Posterior vena cava (tissue), 2 donors: ENCODE measurements at regions not wholly inside any gene's neighbourhood (a gene's known extent, or its start where the extent isn't known, plus 50 kb on each side); places are given as distances from the start of the nearest gene placed in this dataset.

Experiments
- DNase-seq: peaks from one replicate; pipeline ENCODE4 v3.0.0-alpha.2; 2020; ENCODE audit warnings: low spot score
- intact Hi-C, 2 donors: fragments of 100-400 bp; cut with DNase I; formaldehyde crosslinking; loops; one replicate each; pipeline versions ENCODE4 v1.14.1 to v1.14.2; 2022 to 2023
- donor health status: DM: yes; HTN: yes; CAD: no.
- donor health status: DM: yes; HTN: yes; CAD: no.

- DNase-seq = no peak
- intact Hi-C loops = no loop called here
Measured at GRCh38 chr3:190790185-190790584, 72.3 kb downstream of the GMNC start.

GRCh38 chr3:190786898-190787297 is 75.6 kb downstream of the GMNC start:
- intact Hi-C loops = no loop called here
- no peak for DNase-seq

DNA sequence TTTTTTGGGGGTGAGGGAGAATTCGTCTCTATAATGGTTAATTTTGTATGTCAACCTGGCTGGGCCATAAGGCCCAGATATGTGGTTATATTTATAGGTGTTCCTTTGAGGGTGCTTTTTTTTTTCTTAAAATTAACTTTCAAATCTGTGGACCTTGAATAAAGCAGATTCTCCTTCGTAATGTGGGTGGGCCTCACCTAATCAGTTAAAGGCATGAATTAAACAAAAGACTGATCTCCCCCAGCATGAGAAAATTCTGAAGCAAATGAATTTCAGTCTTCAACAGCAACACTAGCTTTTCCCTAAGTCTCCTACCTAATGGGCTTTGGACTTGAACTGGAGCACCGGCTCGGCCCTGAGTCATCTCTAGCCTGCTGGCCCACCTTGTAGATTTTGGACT is 77.4 kb downstream of the GMNC start:
- no peak for DNase-seq
- intact Hi-C loops = no loop called here

DNA sequence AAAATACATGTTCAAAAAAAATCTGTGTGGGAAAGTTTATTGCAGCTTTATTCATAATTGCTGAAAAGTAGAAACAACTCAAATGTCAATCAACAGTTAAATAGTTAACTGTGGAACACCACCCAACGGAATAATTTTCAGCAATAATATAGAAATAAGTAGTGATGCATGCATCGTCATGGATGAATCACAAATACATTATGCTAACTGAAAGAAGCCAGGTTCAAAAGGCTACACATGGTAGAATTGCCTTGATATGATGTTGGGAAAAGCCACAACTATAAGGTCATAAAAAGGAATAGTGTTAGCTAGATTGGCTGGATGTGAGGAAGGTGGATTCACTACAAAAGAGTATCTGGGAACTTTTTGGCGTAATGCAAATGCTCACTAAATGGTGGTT is 82.0 kb downstream of the GMNC start:
- no peak for DNase-seq
- intact Hi-C loops = no loop called here

DNA sequence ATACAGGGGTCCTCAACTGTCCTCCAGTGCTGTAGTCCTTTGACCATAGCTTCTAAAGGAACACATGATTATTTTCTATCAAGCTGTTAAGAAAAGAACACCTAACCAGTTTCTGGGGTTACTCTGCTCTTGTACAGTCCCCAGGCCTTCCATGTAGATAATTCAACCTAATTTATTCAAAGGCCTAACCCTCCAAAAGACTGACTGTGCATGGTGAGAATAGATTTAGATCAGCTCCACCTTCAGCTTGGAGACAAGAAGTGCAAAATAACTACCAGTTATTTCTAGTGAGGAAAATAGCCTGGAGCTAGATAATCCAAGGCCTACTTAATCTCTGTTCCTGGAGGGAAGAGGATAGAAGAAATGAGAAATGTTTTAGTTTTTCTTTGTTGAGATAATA is 87.9 kb downstream of the GMNC start:
- intact Hi-C loops = no loop called here
- DNase-seq = no peak

- no peak for DNase-seq
- intact Hi-C loops = no loop called here
Measured at GRCh38 chr3:190773948-190774347, 88.5 kb downstream of the GMNC start.

DNA sequence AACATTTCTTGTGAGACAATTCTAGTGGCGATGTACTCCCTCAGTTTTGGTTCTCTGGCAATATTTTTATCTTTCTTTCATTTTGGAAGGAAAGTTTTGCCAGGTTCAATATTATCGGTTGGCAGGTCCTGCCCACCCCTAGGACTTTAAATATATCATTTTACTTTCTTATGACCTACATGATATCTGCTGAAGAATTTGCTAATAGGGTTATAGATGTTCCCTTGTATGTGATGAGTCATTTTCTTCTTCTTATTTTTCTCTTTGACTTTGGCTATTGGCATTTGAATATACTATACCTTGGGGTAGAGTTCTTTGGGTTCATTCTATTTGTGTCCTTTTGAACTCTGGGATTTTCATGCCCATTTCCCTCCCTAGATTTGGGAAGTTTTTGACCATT is 89.7 kb downstream of the GMNC start:
- DNase-seq = no peak
- intact Hi-C loops = no loop called here

DNA sequence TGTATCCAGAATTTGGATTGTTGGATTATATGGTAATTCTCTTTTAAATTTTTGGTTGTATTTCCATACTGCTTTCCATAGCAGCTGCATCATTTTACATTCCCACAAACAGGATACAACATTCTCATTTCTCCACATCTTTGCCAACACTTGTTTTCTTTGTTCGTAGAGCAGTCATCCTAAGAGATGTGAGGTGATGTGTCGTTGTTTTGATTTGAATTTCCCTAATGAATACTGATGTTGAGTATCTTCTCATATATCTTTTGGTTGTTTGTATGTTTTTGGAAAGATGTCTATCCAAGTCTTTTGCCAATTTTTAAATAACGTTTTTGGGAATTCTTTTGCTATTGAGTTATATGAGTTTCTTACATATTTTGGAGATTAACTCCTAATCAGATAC is 93.6 kb downstream of the GMNC start:
- no peak for DNase-seq
- intact Hi-C loops = no loop called here

GRCh38 chr3:190767851-190768250 is 94.6 kb downstream of the GMNC start:
- no peak for DNase-seq
- intact Hi-C loops = no loop called here

- intact Hi-C loops = no loop called here
- DNase-seq = no peak
Measured at GRCh38 chr3:190764231-190765134, 98.0 kb downstream of the GMNC start.

DNA sequence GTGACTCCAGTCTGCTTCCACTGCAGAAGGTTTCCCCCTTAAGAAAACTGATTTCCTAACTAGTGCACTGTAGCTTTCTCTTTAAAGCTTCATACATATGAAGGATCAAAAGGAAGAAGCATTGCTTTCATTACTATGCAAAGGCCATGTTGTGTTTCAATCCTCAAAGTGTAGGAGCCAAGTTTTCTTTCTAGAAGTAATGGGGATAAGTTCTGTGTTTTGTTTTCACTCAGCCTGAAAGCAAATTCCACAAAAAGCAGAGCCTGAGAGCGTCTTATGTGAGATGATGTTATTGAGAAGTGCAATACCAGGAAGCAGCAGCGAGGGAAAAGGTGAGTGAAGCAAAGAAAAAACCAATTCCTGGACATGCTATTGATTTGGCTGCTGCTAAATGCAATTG is 99.7 kb downstream of the GMNC start:
- intact Hi-C loops = no loop called here
- DNase-seq = no peak

- intact Hi-C loops = no loop called here
Measured at GRCh38 chr3:190747571-190747970, 114.9 kb downstream of the GMNC start.

GRCh38 chr3:190746986-190747385 is 115.5 kb downstream of the GMNC start:
- intact Hi-C loops = no loop called here
- DNase-seq = no peak

More at GRCh38 chr3:190747571-190747970, 114.9 kb downstream of the GMNC start:
- no peak for DNase-seq

DNA sequence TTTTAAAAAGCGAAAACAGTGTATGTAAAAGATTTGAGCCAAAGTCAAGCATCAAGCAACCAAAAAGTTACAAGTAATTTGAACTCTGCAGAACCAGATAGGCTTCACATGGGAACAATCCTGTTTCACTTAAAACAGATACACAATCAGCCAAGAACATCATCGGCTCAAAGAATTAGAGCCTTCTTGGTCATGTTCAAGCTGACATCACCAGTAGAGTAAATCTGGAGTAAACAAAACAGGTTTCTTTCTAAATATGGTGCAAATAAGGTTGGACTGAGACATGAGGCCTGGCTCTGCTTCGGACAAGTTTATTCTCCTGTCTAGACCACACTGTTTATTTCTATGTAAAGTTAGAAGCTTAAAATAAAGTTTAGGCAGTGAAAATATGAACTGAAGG is 116.0 kb downstream of the GMNC start:
- intact Hi-C loops = no loop called here
- no peak for DNase-seq

- no peak for DNase-seq
- intact Hi-C loops = loop anchor here in 1 of 2 donors (2.0 kb wide), 1 partner anchor 17 kb away; no protein-coding TSS in a partner anchor
Measured at GRCh38 chr3:190741788-190742187, 120.7 kb downstream of the GMNC start.

DNA sequence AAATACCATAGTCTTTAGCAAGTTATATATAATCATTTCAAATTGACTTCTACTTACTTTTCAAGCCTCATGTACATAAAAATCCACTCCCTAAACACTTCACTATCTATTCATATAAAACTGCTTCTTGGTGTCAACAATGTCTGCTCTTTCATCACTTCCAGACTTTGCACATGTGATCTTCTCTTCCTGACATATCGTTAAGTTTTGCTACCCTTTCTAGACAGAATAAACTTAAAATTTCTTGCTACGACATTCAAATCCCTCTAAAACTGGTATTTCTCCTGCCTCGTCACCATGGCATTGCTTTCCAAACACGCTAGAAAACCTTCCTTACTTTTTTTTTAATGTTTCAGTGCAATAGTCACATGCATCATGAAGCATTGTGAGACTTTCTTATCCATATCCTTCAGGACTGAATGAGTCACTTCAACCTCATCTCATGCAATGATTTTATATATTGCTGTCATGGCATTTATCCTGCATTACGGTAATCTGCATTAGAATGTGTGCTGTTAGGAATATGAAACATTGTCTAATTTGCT is 122.8 kb downstream of the GMNC start:
- intact Hi-C loops = loop anchor here in 1 of 2 donors (2.0 kb wide), 1 partner anchor 15 kb away; no protein-coding TSS in a partner anchor
- no peak for DNase-seq

DNA sequence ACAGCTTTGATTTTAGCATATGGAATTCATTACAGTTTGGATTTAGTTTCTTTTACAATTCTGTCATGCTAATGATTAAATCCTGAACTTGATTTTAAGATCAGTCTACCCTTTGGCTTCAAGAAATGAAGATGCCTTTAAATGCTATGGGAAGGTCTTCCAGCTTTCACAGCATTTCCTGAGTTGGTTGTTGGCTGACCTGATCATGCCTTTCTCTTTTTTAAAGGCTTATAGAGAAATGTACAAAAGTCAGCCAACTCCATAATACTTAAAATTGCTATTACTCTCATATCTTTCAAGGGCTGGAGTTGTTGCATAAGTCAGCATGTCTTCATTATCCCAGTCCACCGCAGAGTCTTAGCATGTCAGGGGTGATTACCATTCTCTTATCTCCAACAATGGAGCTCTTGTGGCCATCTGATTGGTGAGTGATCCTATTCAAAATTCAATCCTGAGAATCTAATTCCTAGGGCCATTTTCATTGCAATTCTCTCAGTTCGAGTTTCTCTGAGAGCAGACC is 123.8 kb downstream of the GMNC start:
- intact Hi-C loops = no loop called here
- DNase-seq = no peak

DNA sequence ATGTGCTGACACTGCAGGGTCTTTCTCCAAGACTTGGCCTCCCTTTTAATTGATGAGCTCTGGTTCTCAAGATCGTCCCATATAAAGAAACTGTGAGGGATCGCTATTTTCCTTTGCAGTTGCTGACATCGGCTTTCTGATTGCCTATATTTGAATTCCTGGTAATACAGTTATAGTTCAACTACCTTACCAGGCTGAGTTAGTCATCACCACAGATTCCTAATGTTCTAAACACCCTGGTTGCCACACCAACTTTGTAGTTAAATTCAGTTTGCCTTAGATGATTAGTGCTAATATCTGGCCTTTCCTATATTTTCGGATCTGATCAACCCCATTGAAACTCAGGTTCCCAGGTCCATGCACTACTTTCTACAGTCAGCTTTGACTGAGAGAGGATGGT is 125.0 kb downstream of the GMNC start:
- no peak for DNase-seq

GRCh38 chr3:190734490-190734889 is 128.0 kb downstream of the GMNC start:
- DNase-seq = no peak
- intact Hi-C loops = no loop called here

More for the DNA sequence above, 125.0 kb downstream of the GMNC start:
- intact Hi-C loops = no loop called here

GRCh38 chr3:190733591-190734146 is 128.8 kb downstream of the GMNC start:
- DNase-seq = no peak

More at GRCh38 chr3:190733591-190734146, 128.8 kb downstream of the GMNC start:
- intact Hi-C loops = no loop called here
